ENCODE measurements at regions not wholly inside any gene's neighbourhood (a gene's known extent, or its start where the extent isn't known, plus 50 kb on each side); places are given as distances from the start of the nearest gene placed in this dataset.

DNA sequence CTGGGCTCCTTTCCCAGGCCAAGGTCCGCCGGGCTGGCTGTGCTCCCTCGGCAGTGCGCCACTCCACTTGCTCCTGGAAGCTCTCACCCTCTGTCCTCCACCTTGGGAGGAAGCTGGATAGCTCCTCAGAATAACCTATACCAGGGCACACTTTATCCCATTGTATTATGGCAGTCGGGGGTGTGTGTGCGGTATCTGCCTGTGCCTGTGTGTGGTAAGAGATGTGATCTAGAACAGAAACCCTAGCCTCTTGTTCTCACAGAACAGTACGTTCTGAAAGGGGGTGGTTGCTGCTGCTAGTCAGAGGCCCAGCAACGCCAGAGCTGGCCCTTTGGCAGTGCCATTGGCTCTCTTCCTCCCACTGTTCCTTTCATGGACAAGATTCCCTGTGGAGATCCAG, 168.4 kb downstream of the TBXT start:
- POLR2A ChIA-PET (ENCODE audit: unreplicated experiment) = no interaction called here
- CTCF ChIA-PET = interaction anchor here (1.4 kb wide), 1 partner anchor 99 kb away, joined by 4 read pairs; no protein-coding TSS in a partner anchor
- Histone ChIP-seq H2BK5ac (ENCODE audit: low read depth, low read length, poor library complexity, severe bottlenecking) (no peak overlapping the region), H3K36me3 (ENCODE audit: control insufficient read depth, insufficient read depth, low read length) (no peaks in the 10 kb centered on the region), H4K8ac (ENCODE audit: low read depth in 2 of 2, low read length in 2 of 2) (no peak overlapping the region), H3K9me3 (ENCODE audit: control insufficient read depth, insufficient read depth, low read length) (no peaks in the 10 kb centered on the region), H2BK15ac (ENCODE audit: low read depth, low read length) (no peak overlapping the region; the same call in 2 of the 3 replicates), H3K14ac (replicated peaks; ENCODE audit: low read depth, low read length) (no peak overlapping the region), H3K27me3 (ENCODE audit: control insufficient read depth, insufficient read depth, low read length) (no peaks in the 10 kb centered on the region), H2AK5ac (ENCODE audit: low read depth, low read length) (no peak overlapping the region), H3K18ac (ENCODE audit: low read depth, low read length) (no peak overlapping the region), H3K4me2 (ENCODE audit: low read depth, low read length) (no peak overlapping the region), H3K27ac (ENCODE audit: insufficient read depth, low read length) (no peak overlapping the region), H3K4me3 (ENCODE audit: insufficient read depth, low read depth, low read length) (no peak overlapping the region), H3K56ac (ENCODE audit: extremely low read depth, insufficient read depth, low read length) (no peak overlapping the region), H2BK20ac (ENCODE audit: low read depth, low read length) (no peak overlapping the region), H3K9me1 (ENCODE audit: insufficient read depth, low read length) (no peaks in the 10 kb centered on the region), H3K9ac (ENCODE audit: low read depth, low read length) (no peak overlapping the region), H2AK9ac (replicated peaks; ENCODE audit: low read depth, low read length, poor library complexity) (no peak overlapping the region), H4K20me1 (ENCODE audit: insufficient read depth, low read length) (no peaks in the 10 kb centered on the region), H3K4ac (ENCODE audit: low read depth, low read length) (no peak overlapping the region), H4K91ac (ENCODE audit: insufficient read depth, low read depth, low read length) (no peak overlapping the region), H3K23ac (ENCODE audit: low read depth, low read length) (no peak overlapping the region), H3K79me1 (ENCODE audit: low read depth in 1 of 2, low read length in 2 of 2) (no peaks in the 10 kb centered on the region), H2AFZ (replicated peaks; ENCODE audit: low read length, poor library complexity) (peak overlapping the region; percentile 26), H4K5ac (ENCODE audit: low read depth, low read length) (no peak overlapping the region), H2BK120ac (ENCODE audit: low read depth, low read length) (no peak overlapping the region), H3K4me1 (ENCODE audit: control insufficient read depth, insufficient read depth, low read length) (0 out of 2 replicates have a peak, but pooled peaks cover 2% of the 10 kb centered on the region)
- no TSS peak for BruUV-seq (replicated peaks)
- no CpG with 5 or more reads among the region's 8 CpGs for WGBS, 2 experiments (ENCODE audit: extremely low coverage in 2 of 2, insufficient read length in 1 of 2)
- dilution Hi-C loops (cut with HindIII; ENCODE audit: low sequenced_read_pairs, unreplicated experiment) = no loop called here
- TF ChIP-seq SMC3 (IDR thresholded peaks at IDR 0.05; ENCODE audit: low read depth, low read length) (no peak), CTCF (conservative IDR thresholded peaks at IDR 0.05; ENCODE audit: low read depth, low read length) (no peak), CEBPB (IDR thresholded peaks at IDR 0.05; ENCODE audit: low read depth, low read length) (no peak), RFX5 (IDR thresholded peaks at IDR 0.05; ENCODE audit: low read depth, low read length) (no peak), FOS (IDR thresholded peaks at IDR 0.05; ENCODE audit: low read depth, low read length) (no peak), CHD1 (IDR thresholded peaks at IDR 0.05; ENCODE audit: low read depth, low read length) (no peak), MAFK (IDR thresholded peaks at IDR 0.05; ENCODE audit: low read depth, low read length) (no peak)
- no peak for ATAC-seq (ENCODE audit: low read depth)
- intact Hi-C loops (cut with micrococcal nuclease) = no loop called here
- no peak for DNase-seq
- in situ Hi-C loops (cut with MboI; ENCODE audit: low sequenced_read_pairs) = no loop called here
